Esophagus muscularis mucosa (tissue), 4 donors: ENCODE measurements at regions not wholly inside any gene's neighbourhood (a gene's known extent, or its start where the extent isn't known, plus 50 kb on each side); places are given as distances from the start of the nearest gene placed in this dataset.

Experiments used
- CTCF ChIP-seq, 3 experiments: fragments of 200-600 bp in 2 of 3; fragments of 450-650 bp in 1 of 3; sonication (generic) in 2 of 3; IDR thresholded peaks; one replicate each; pipeline ENCODE4 v1.5.1; 2017 to 2019; ENCODE audit warnings: antibody characterized with exemption in 3 of 3, mild to moderate bottlenecking in 2 of 3, moderate library complexity in 1 of 3
- EP300 ChIP-seq: sonication (generic); formaldehyde crosslinking; IDR thresholded peaks from one replicate; pipeline ENCODE4 v1.6.1; 2017; ENCODE audit warnings: antibody characterized with exemption
- POLR2AphosphoS5 ChIP-seq, 2 donors: sonication (generic); formaldehyde crosslinking; IDR thresholded peaks; one replicate each; pipeline ENCODE4 v1.6.1; 2017; ENCODE audit warnings: antibody characterized with exemption in 2 of 2

GRCh38 chr6:8758412-8758811 is 323.1 kb upstream of the SLC35B3 start:
- TF ChIP-seq CTCF (IDR thresholded peaks at IDR 0.05) (no peak), POLR2AphosphoS5 (IDR thresholded peaks at IDR 0.05) (no peak), EP300 (no peak)
